ENCODE measurements at regions not wholly inside any gene's neighbourhood (a gene's known extent, or its start where the extent isn't known, plus 50 kb on each side); places are given as distances from the start of the nearest gene placed in this dataset.

- TF ChIP-seq REST (IDR thresholded peaks at IDR 0.05; ENCODE audit: unreplicated experiment) (no peak), JUNB (IDR thresholded peaks at IDR 0.05; ENCODE audit: unreplicated experiment) (no peak)
These were observed 538.1 kb downstream of the PPP4R3C start (continued) for GRCh38 chrX:26925088-26925487.

- H3K79me2 ChIP-seq (replicated peaks; ENCODE audit: insufficient read depth) = no peaks in the 10 kb centered on the region
- TF ChIP-seq REST (IDR thresholded peaks at IDR 0.05; ENCODE audit: unreplicated experiment) (no peak), CREB1 (CRISPR knock-in tag; IDR thresholded peaks at IDR 0.05; ENCODE audit: low read depth) (no peak), JUNB (IDR thresholded peaks at IDR 0.05; ENCODE audit: unreplicated experiment) (no peak), NANOG (IDR thresholded peaks at IDR 0.05; ENCODE audit: borderline replicate concordance) (no peak), POLR2AphosphoS5 (IDR thresholded peaks at IDR 0.05; ENCODE audit: low read depth) (no peak)
- H3K27ac ChIP-seq (ENCODE audit: low read depth) = no peak overlapping the region
- H3K9me2 ChIP-seq (ENCODE audit: insufficient read depth) = no peaks in the 10 kb centered on the region
- Mint-ChIP-seq H3K4me3 (no peak overlapping the region), H3K27ac (no peak overlapping the region), H3K4me1 (no peaks in the 10 kb centered on the region), H3K27me3 (ENCODE audit: insufficient read depth, low read depth, poor library complexity) (no peaks in the 10 kb centered on the region), H3K9me3 (no peaks in the 10 kb centered on the region; the same call in 2 of the 3 replicates), H3K36me3 (ENCODE audit: low read depth) (no peaks in the 10 kb centered on the region)
- H3K4me2 ChIP-seq = no peak overlapping the region
- ATAC-seq = no peak
- H3K27me3 ChIP-seq (ENCODE audit: insufficient read depth) = no peaks in the 10 kb centered on the region
- no peaks in the 10 kb centered on the region for H4K20me1 ChIP-seq (replicated peaks; ENCODE audit: insufficient read depth)
- H3K36me3 ChIP-seq (ENCODE audit: insufficient read depth) = no peaks in the 10 kb centered on the region
- H3K4me1 ChIP-seq (ENCODE audit: insufficient read depth) = no peaks in the 10 kb centered on the region
- no peak overlapping the region for H3K4me3 ChIP-seq
- no peak overlapping the region for H2AFZ ChIP-seq
- DNase-seq (ENCODE audit: low spot score) = no peak
- H3F3A ChIP-seq (replicated peaks; ENCODE audit: low read depth) = no peaks in the 10 kb centered on the region
These were observed 540.9 kb downstream of the PPP4R3C start for GRCh38 chrX:26922278-26922677.

GRCh38 chrX:26918631-26919030 is 544.5 kb downstream of the PPP4R3C start:
- H4K20me1 ChIP-seq (replicated peaks; ENCODE audit: insufficient read depth) = no peaks in the 10 kb centered on the region
- H3K27me3 ChIP-seq (ENCODE audit: insufficient read depth) = no peaks in the 10 kb centered on the region
- H2AFZ ChIP-seq = no peak overlapping the region
- DNase-seq (ENCODE audit: low spot score) = peak; percentile 62
- no peak overlapping the region for H3K4me3 ChIP-seq
- H3K27me3 Mint-ChIP-seq (ENCODE audit: insufficient read depth, low read depth, poor library complexity) = no peaks in the 10 kb centered on the region
- no peaks in the 10 kb centered on the region for H3K4me1 Mint-ChIP-seq
- no peaks in the 10 kb centered on the region for H3K36me3 ChIP-seq (ENCODE audit: insufficient read depth)
- H3K27ac ChIP-seq (ENCODE audit: low read depth) = no peak overlapping the region
- H3K4me2 ChIP-seq = no peak overlapping the region
- no peaks in the 10 kb centered on the region for H3K36me3 Mint-ChIP-seq (ENCODE audit: low read depth)
- no peaks in the 10 kb centered on the region for H3F3A ChIP-seq (replicated peaks; ENCODE audit: low read depth)
- H3K79me2 ChIP-seq (replicated peaks; ENCODE audit: insufficient read depth) = no peaks in the 10 kb centered on the region
- no peaks in the 10 kb centered on the region; the same call in 2 of the 3 replicates for H3K9me3 Mint-ChIP-seq
- ATAC-seq = peak; percentile 85
- H3K4me1 ChIP-seq (ENCODE audit: insufficient read depth) = no peaks in the 10 kb centered on the region
- no peak for TF ChIP-seq CREB1 (CRISPR knock-in tag; IDR thresholded peaks at IDR 0.05; ENCODE audit: low read depth)
- TF ChIP-seq CTCF (conservative IDR thresholded peaks at IDR 0.05; ENCODE audit: low read depth in 2 of 2) = peak; percentile 56 to 71
- no peak for TF ChIP-seq ETS1 (IDR thresholded peaks at IDR 0.05)
- no peak for TF ChIP-seq STAT1 (IDR thresholded peaks at IDR 0.05; ENCODE audit: unreplicated experiment)
- H3K9me2 ChIP-seq (ENCODE audit: insufficient read depth) = no peaks in the 10 kb centered on the region
- H3K4me3 Mint-ChIP-seq = no peak overlapping the region
- H3K27ac Mint-ChIP-seq = no peak overlapping the region

Measured in GM23338 (cell line).